CD4-positive, alpha-beta T cell (primary cell): ENCODE measurements at regions not wholly inside any gene's neighbourhood (a gene's known extent, or its start where the extent isn't known, plus 50 kb on each side); places are given as distances from the start of the nearest gene placed in this dataset.

Experiments
- ATAC-seq: fragments of 200-7000 bp; cut with Tn5 transposase; one replicate; pipeline ENCODE4 v1.10.0; 2022; ENCODE audit warnings: mild to moderate bottlenecking; ENCODE audit not compliant: poor library complexity
- CTCF ChIA-PET: fragments of 350-600 bp; sonication (Branson Sonifier 250); formaldehyde crosslinking; loops from one replicate; lab custom pipeline; 2021; ENCODE audit warnings: antibody characterized with exemption, inconsistent platforms; lab: Charles Lee
- POLR2A ChIA-PET: fragments of 350-600 bp; sonication (Branson Sonifier 250); formaldehyde crosslinking; loops from one replicate; lab custom pipeline; 2021; ENCODE audit warnings: antibody characterized with exemption, inconsistent platforms; lab: Charles Lee
- DNase-seq, 14 experiments: peaks; one replicate each; pipeline ENCODE4 v3.0.0-alpha.2; 2013 to 2020; ENCODE audit warnings: mixed read lengths in 2 of 14
- H3K27ac ChIP-seq, 2 donors: one replicate each; pipeline versions ENCODE4 v1.5.1 to v1.7.0; 2013; ENCODE audit warnings: low read length in 2 of 2, low read depth in 1 of 2, mild to moderate bottlenecking in 1 of 2
- H3K27me3 ChIP-seq, 2 experiments: 1 replicate in 1 of 2; 2 replicates in 1 of 2; pipeline versions ENCODE4 v1.6.1 to v1.7.0; 2013; ENCODE audit warnings: low read length in 2 of 2, control low read depth in 1 of 2, mild to moderate bottlenecking in 1 of 2, moderate library complexity in 1 of 2; ENCODE audit not compliant: insufficient read depth in 2 of 2, control insufficient read depth in 1 of 2
- H3K36me3 ChIP-seq: one replicate; pipeline ENCODE4 v1.6.1; 2013; ENCODE audit warnings: low read length, control low read depth; ENCODE audit not compliant: insufficient read depth
- H3K4me1 ChIP-seq: one replicate; pipeline ENCODE4 v1.6.1; 2013; ENCODE audit warnings: low read length, control low read depth; ENCODE audit not compliant: insufficient read depth
- H3K4me3 ChIP-seq: one replicate; pipeline ENCODE4 v1.5.1; 2013; ENCODE audit warnings: mild to moderate bottlenecking, low read length, moderate library complexity
- H3K9me3 ChIP-seq, 2 experiments: 1 replicate in 1 of 2; 2 replicates in 1 of 2; pipeline versions ENCODE4 v1.6.1 to v1.7.0; 2013; ENCODE audit warnings: low read length in 2 of 2, mild to moderate bottlenecking in 2 of 2, control low read depth in 1 of 2, moderate library complexity in 1 of 2; ENCODE audit not compliant: control insufficient read depth in 1 of 2, insufficient read depth in 1 of 2
- H3K27ac Mint-ChIP-seq: one replicate; pipeline ENCODE4 v1.8.0; 2020; ENCODE audit warnings: mixed read lengths
- H3K27me3 Mint-ChIP-seq: one replicate; pipeline ENCODE4 v1.8.0; 2021; ENCODE audit warnings: mixed read lengths
- H3K36me3 Mint-ChIP-seq: one replicate; pipeline ENCODE4 v1.8.0; 2021; ENCODE audit warnings: low read depth, mixed read lengths
- H3K4me1 Mint-ChIP-seq: one replicate; pipeline ENCODE4 v1.8.0; 2021; ENCODE audit warnings: low read depth, mixed read lengths
- H3K4me3 Mint-ChIP-seq: one replicate; pipeline ENCODE4 v1.8.0; 2020; ENCODE audit warnings: mild to moderate bottlenecking, mixed read lengths
- H3K9me3 Mint-ChIP-seq: one replicate; pipeline ENCODE4 v1.8.0; 2020; ENCODE audit warnings: mixed read lengths
- CTCF ChIP-seq: fragments of 200-600 bp; IDR thresholded peaks from one replicate; pipeline ENCODE4 v1.8.0; 2022; ENCODE audit warnings: antibody characterized with exemption, mild to moderate bottlenecking
- intact Hi-C, 2 experiments: fragments of 100-400 bp; cut with DNase I in 1 of 2; cut with micrococcal nuclease in 1 of 2; formaldehyde crosslinking; loops; one replicate each; pipeline versions ENCODE4 v1.15.1 to v1.9.0; 2023 to 2025; cut with DNase I, micrococcal nuclease

GRCh38 chr2:175404839-175405238 is 223.3 kb upstream of the ATP5MC3 start:
- no peak for TF ChIP-seq CTCF
- Mint-ChIP-seq H3K36me3 (no peaks in the 10 kb centered on the region), H3K4me3 (no peak overlapping the region), H3K27me3 (peaks cover 10% of the 10 kb centered on the region), H3K9me3 (no peaks in the 10 kb centered on the region), H3K27ac (no peak overlapping the region), H3K4me1 (no peaks in the 10 kb centered on the region)
- ChIA-PET CTCF (no interaction called here), POLR2A (no interaction called here)
- ATAC-seq (no peak), DNase-seq (no peak)
- intact Hi-C loops: no loop called here
- Histone ChIP-seq H3K9me3 (no peaks in the 10 kb centered on the region), H3K4me1 (no peaks in the 10 kb centered on the region), H3K27me3 (no peaks in the 10 kb centered on the region), H3K4me3 (no peak overlapping the region), H3K36me3 (no peaks in the 10 kb centered on the region), H3K27ac (no peak overlapping the region)

- Mint-ChIP-seq H3K4me1 (no peaks in the 10 kb centered on the region), H3K27me3 (peaks cover 19% of the 10 kb centered on the region), H3K9me3 (no peaks in the 10 kb centered on the region), H3K27ac (no peak overlapping the region), H3K36me3 (no peaks in the 10 kb centered on the region), H3K4me3 (no peak overlapping the region)
- no peak for TF ChIP-seq CTCF
- no peak overlapping the region for H3K27ac ChIP-seq
- H3K9me3 ChIP-seq: no peaks in the 10 kb centered on the region
- ATAC-seq (no peak), DNase-seq (no peak)
- intact Hi-C loops: no loop called here
- H3K36me3 ChIP-seq: no peaks in the 10 kb centered on the region
- no peaks in the 10 kb centered on the region for H3K27me3 ChIP-seq
- POLR2A ChIA-PET: no interaction called here
- H3K4me1 ChIP-seq: no peaks in the 10 kb centered on the region
- CTCF ChIA-PET: no interaction called here
- H3K4me3 ChIP-seq: no peak overlapping the region
Observed at GRCh38 chr2:175403599-175404221, 222.2 kb upstream of the ATP5MC3 start.

- Mint-ChIP-seq H3K4me1 (no peaks in the 10 kb centered on the region), H3K27me3 (peaks cover 24% of the 10 kb centered on the region), H3K4me3 (no peak overlapping the region), H3K36me3 (no peaks in the 10 kb centered on the region), H3K27ac (no peak overlapping the region), H3K9me3 (no peaks in the 10 kb centered on the region)
- intact Hi-C loops: no loop called here
- H3K27me3 ChIP-seq: no peaks in the 10 kb centered on the region
- no peaks in the 10 kb centered on the region for H3K36me3 ChIP-seq
- POLR2A ChIA-PET: no interaction called here
- H3K4me1 ChIP-seq: no peaks in the 10 kb centered on the region
- TF ChIP-seq CTCF: no peak
- no peaks in the 10 kb centered on the region for H3K9me3 ChIP-seq
- ATAC-seq (no peak), DNase-seq (no peak)
- H3K27ac ChIP-seq: no peak overlapping the region
- H3K4me3 ChIP-seq: no peak overlapping the region
- CTCF ChIA-PET: no interaction called here
Observed at GRCh38 chr2:175402571-175402970, 221.1 kb upstream of the ATP5MC3 start.
